Glutamatergic neuron (in vitro differentiated cells): ENCODE measurements at regions not wholly inside any gene's neighbourhood (a gene's known extent, or its start where the extent isn't known, plus 50 kb on each side); places are given as distances from the start of the nearest gene placed in this dataset.

Experiments
- DNase-seq: peaks from one replicate; pipeline ENCODE4 v3.0.0; 2022
- H3K27ac Mint-ChIP-seq: one replicate; pipeline ENCODE4 v1.8.0; 2020; ENCODE audit warnings: mild to moderate bottlenecking, mixed read lengths, inconsistent platforms; ENCODE audit not compliant: unreplicated experiment
- H3K27me3 Mint-ChIP-seq: one replicate; pipeline ENCODE4 v1.8.0; 2020; ENCODE audit warnings: mild to moderate bottlenecking, moderate library complexity, mixed read lengths, inconsistent platforms; ENCODE audit not compliant: unreplicated experiment
- H3K36me3 Mint-ChIP-seq: one replicate; pipeline ENCODE4 v1.8.0; 2020; ENCODE audit warnings: mild to moderate bottlenecking, mixed read lengths, inconsistent platforms; ENCODE audit not compliant: unreplicated experiment
- H3K4me1 Mint-ChIP-seq: one replicate; pipeline ENCODE4 v1.8.0; 2020; ENCODE audit warnings: mild to moderate bottlenecking, low read depth, mixed read lengths, inconsistent platforms; ENCODE audit not compliant: unreplicated experiment
- H3K4me3 Mint-ChIP-seq: one replicate; pipeline ENCODE4 v1.8.0; 2020; ENCODE audit warnings: mild to moderate bottlenecking, mixed read lengths, inconsistent platforms; ENCODE audit not compliant: unreplicated experiment
- H3K9me3 Mint-ChIP-seq: one replicate; pipeline ENCODE4 v1.8.0; 2020; ENCODE audit warnings: mild to moderate bottlenecking, moderate library complexity, mixed read lengths, inconsistent platforms; ENCODE audit not compliant: unreplicated experiment
- CTCF ChIP-seq: fragments of 200-600 bp; sonication (generic); IDR thresholded peaks from one replicate; pipeline ENCODE4 v1.5.0; 2021; ENCODE audit not compliant: partially characterized antibody, unreplicated experiment

DNA sequence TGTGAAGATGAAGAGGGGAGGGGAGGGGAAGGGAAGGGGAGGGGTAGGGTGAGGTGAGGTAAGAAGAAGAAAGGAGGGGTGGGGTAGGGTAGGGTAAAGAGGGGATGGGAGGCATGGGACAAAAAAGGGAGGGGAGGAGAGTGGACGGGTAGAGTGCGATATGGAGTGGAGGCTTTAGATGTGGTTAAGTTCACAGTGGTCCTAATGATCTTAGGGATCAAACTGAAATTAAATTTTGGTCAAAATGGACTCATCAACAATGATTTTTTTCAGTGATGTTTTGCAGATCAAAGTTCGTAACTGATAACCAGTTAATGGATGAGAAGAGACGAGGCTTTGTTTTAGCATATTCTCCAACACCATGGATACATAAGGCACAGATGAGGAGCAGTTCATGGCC, 513.9 kb upstream of the ACVR2A start:
- no peak overlapping the region for H3K4me3 Mint-ChIP-seq
- no peak for DNase-seq
- H3K27ac Mint-ChIP-seq = no peak overlapping the region
- H3K4me1 Mint-ChIP-seq = no peaks in the 10 kb centered on the region
- TF ChIP-seq CTCF = no peak
- no peaks in the 10 kb centered on the region for H3K36me3 Mint-ChIP-seq
- H3K9me3 Mint-ChIP-seq = no peaks in the 10 kb centered on the region
- H3K27me3 Mint-ChIP-seq = peaks cover 1% of the 10 kb centered on the region

DNA sequence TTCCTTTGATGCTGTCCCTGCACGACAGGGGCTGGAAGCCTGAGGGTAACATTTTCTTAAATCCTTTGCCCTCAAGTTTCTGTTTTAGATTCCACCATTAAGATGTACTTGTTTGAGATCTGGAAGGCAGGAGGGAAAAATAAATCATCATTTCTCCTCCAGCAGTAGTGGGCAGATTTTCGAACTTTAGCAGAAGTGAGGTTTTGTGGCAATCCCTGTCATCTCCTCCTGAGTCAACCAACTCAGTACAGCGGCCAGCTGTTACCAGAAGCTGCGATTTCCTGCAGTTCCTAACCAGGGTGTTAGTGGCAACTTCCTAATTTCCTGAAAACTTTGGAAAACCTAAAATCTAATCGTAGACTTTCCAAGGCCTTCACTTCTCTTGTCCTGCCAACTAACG, 517.2 kb upstream of the ACVR2A start:
- Mint-ChIP-seq H3K9me3 (no peaks in the 10 kb centered on the region), H3K27ac (no peak overlapping the region), H3K27me3 (peaks cover 1% of the 10 kb centered on the region), H3K4me1 (no peaks in the 10 kb centered on the region), H3K36me3 (no peaks in the 10 kb centered on the region), H3K4me3 (no peak overlapping the region)
- no peak for TF ChIP-seq CTCF
- DNase-seq = no peak

GRCh38 chr2:147325990-147326389, 518.8 kb upstream of the ACVR2A start:
- Mint-ChIP-seq H3K4me1 (no peaks in the 10 kb centered on the region), H3K27ac (no peak overlapping the region), H3K4me3 (no peak overlapping the region), H3K27me3 (peaks cover 1% of the 10 kb centered on the region), H3K36me3 (peaks cover 8% of the 10 kb centered on the region), H3K9me3 (no peaks in the 10 kb centered on the region)
- no peak for TF ChIP-seq CTCF
- DNase-seq = no peak

GRCh38 chr2:147320146-147320545, 524.7 kb upstream of the ACVR2A start:
- peaks cover 2% of the 10 kb centered on the region for H3K27me3 Mint-ChIP-seq
- no peak overlapping the region for H3K27ac Mint-ChIP-seq
- H3K4me1 Mint-ChIP-seq = no peaks in the 10 kb centered on the region
- no peak for DNase-seq
- no peak overlapping the region for H3K4me3 Mint-ChIP-seq
- no peak for TF ChIP-seq CTCF
- H3K9me3 Mint-ChIP-seq = peaks cover 1% of the 10 kb centered on the region
- H3K36me3 Mint-ChIP-seq = peaks cover 26% of the 10 kb centered on the region

- no peak for DNase-seq
- Mint-ChIP-seq H3K27ac (no peak overlapping the region), H3K9me3 (peaks cover 2% of the 10 kb centered on the region), H3K36me3 (no peaks in the 10 kb centered on the region), H3K4me1 (no peaks in the 10 kb centered on the region), H3K27me3 (no peaks in the 10 kb centered on the region), H3K4me3 (no peak overlapping the region)
- no peak for TF ChIP-seq CTCF
Measured at GRCh38 chr2:147311058-147311430, 533.8 kb upstream of the ACVR2A start.
